Limb (tissue), 2 donors: ENCODE measurements at regions not wholly inside any gene's neighbourhood (a gene's known extent, or its start where the extent isn't known, plus 50 kb on each side); places are given as distances from the start of the nearest gene placed in this dataset.

Source experiments
- DNase-seq, 2 donors: peaks; one replicate each; pipeline ENCODE4 v3.0.0-alpha.2; 2016; ENCODE audit errors: extremely low spot score in 2 of 2

DNA sequence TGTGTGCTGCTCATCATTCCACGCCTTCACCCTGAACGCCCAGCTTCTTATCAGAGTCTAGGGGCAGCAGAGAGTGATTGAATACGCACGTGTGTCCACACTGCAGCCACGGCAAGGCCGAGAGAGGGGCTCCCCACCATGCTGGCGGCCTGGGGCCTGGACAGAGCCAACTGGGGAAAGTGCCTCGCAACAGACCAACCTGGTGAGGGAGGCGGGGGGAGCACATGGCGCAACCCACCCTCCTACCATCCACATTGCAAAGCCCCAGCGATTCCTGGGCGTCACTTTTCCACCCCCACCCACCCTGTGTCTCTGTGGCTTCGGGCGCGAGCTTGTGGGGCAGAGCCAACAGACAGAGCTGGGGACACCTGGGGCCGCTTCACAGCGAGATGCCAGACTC is 66.4 kb upstream of the DUSP22 start:
- DNase-seq: no peak

DNA sequence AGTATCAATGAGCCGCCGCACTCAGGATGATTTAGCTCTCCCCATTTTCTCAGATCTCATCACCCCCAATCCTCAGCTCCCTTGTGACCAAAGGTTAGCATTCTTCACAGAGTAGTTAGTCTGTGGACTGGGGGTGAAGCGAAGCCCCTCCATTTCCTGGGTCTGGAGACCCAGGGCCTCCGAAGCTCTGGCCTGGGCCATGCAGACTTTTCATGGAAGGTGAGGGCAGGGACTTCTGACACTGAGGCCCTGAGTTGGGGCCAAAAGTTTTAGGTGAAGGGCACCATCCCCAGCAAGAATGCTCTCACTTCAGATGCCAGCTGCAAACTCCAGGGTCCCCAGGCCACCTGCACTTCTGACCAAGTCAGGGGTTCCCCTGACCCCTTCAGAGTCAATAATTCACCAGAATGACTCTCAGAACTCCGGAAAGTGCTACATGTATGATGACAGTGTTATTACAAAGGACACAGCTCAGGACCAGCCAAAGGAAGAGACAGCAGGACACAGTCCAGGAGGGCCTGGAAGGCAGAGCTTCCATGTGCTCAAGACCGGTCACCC is 65.7 kb upstream of the DUSP22 start:
- DNase-seq: no peak

- no peak for DNase-seq
Observed at GRCh38 chr6:227074-227782, 65.1 kb upstream of the DUSP22 start.

DNA sequence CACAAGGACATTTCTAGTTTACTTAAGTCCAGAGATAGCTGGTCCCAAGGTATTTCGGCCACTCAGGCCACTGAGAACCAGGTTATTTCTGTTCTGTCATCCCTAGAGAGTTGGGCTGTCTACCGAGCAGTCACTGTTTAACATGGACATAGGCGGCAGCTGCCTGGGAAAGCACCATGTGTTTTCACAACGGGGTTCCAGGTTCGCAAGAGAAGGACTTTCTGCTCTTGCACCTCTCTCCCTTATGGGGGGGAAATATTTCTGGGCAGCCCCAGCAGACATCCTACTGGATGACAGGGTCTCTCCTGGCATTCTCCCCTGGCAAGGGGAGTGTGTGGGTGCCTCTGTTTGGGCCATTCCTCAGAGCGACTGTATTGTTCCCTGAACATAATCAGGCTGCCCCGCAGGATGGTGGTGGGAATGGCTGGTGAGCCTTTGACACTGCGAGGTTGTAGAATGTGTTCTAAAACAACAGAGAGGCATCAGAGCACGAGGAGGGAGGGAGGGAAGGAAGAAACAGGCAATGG is 64.4 kb upstream of the DUSP22 start:
- no peak for DNase-seq

GRCh38 chr6:228881-229651 is 63.2 kb upstream of the DUSP22 start:
- DNase-seq: no peak

- no peak for DNase-seq
Observed at GRCh38 chr6:231779-232178, 60.5 kb upstream of the DUSP22 start.

GRCh38 chr6:232982-233640 is 59.2 kb upstream of the DUSP22 start:
- no peak for DNase-seq

- no peak for DNase-seq
Observed at GRCh38 chr6:234706-235372, 57.4 kb upstream of the DUSP22 start.

DNA sequence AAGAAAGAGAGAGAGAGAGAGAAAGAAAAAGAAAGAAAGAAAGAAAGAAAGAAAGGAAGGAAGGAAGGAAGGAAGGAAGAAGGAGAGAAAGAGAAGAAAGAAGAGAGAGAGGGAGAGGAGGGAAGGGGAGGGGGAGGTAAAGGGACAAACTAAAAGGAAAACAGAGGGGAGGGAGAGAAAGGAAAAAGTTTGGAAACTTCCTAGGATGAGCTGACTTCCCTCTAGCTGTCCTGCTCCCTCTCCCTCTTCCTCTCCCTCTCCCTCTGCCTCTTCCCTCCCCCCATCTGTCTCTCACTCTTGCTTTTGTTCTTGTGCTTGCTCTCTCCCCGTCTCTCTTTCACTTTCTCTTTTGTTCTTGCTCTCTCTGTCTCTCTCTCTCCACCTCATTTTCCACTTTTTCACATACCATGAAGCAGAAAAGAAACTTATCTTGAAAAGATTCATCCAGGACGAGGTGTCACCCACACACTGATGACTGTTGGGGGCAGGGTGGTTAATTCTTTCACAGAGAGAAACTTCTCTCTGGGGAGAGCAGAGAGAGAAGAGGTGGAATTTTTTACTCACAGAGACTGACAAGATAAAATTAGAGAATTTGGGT is 56.4 kb upstream of the DUSP22 start:
- DNase-seq: peak in 1 of 2 donors; percentile 53

- no peak for DNase-seq
Observed at GRCh38 chr6:236519-236918, 55.8 kb upstream of the DUSP22 start.

DNA sequence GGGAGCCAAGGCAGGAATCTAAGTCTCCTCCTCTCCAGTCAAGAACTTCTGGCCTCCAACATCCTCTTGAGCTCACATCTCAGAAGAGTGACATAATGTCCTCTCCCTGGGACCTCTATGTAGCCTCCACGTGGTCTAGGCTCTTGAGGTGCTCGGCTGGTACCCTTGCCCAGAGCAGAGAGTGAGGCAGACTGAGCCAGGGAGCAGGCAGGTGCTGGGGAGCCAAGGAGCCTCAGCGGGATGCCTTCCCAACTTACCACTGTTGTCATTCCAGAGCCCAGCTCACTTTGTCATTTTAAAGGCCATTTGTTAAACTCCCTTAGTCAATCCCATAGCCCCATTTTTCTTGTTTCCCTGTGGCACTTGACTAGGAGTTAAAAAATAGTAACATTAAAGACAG is 52.1 kb upstream of the DUSP22 start:
- DNase-seq: no peak

DNA sequence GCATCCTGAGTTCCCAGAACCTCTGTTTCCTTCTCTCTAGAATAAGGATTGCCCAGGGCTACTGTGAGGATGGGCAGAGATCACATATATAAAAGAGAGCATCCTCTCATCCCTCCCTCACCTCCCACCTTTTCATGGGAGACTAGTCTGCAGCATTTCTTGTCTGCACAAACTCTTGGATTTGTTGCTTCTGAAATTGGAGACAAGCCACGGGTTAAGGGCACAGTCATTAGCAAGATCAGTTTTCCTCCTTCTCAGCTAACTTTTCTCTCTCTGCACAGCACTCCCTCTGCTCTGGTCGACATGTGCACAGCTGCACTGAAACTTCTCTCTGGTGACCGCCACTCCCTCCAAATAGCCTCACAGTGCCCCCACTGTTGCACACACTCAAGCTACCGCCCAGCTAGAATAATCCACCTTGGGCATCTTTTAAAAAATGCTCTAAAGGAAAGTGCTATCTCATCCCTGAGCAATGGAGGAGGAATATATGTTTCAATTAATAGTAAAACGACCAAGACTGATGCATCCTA is 50.9 kb upstream of the DUSP22 start:
- no peak for DNase-seq
